ENCODE measurements at regions not wholly inside any gene's neighbourhood (a gene's known extent, or its start where the extent isn't known, plus 50 kb on each side); places are given as distances from the start of the nearest gene placed in this dataset.

DNA sequence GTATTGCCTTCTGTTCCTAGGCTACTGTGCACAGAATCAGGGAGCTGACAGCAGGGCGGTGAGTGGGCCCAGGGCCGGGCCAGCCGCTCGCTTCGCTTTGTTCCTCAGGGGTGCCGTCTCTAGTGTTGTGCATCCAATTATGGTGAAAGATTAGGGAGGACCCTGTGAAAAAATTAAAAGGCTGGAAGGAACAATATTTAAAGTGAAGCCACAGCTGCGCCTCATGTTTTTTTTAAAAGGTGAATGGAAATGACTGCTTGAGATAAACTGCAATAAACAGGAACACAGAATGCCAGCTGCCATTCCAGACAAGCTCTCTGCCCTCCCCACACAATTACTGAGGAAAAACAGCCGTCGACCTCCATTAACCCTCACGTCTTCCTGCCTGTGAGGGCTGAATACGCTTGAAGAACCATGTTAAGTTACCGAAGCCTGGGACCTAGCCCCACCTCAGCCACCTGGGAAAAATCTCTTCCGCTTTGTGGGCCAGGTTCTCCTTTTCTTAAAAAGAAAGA lies 132.0 kb upstream of the IL12A start:
- TF ChIP-seq, protein P1, sequence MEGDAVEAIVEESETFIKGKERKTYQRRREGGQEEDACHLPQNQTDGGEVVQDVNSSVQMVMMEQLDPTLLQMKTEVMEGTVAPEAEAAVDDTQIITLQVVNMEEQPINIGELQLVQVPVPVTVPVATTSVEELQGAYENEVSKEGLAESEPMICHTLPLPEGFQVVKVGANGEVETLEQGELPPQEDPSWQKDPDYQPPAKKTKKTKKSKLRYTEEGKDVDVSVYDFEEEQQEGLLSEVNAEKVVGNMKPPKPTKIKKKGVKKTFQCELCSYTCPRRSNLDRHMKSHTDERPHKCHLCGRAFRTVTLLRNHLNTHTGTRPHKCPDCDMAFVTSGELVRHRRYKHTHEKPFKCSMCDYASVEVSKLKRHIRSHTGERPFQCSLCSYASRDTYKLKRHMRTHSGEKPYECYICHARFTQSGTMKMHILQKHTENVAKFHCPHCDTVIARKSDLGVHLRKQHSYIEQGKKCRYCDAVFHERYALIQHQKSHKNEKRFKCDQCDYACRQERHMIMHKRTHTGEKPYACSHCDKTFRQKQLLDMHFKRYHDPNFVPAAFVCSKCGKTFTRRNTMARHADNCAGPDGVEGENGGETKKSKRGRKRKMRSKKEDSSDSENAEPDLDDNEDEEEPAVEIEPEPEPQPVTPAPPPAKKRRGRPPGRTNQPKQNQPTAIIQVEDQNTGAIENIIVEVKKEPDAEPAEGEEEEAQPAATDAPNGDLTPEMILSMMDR (IDR thresholded peaks at IDR 0.05; ENCODE audit: low read depth, low read length), result no peak
- no peak for TF ChIP-seq POLR2A (IDR thresholded peaks at IDR 0.05; ENCODE audit: extremely low read depth, insufficient read length)
- TF ChIP-seq, protein P2, sequence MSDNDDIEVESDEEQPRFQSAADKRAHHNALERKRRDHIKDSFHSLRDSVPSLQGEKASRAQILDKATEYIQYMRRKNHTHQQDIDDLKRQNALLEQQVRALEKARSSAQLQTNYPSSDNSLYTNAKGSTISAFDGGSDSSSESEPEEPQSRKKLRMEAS (IDR thresholded peaks at IDR 0.05; ENCODE audit: low read depth, low read length), result no peak

Measured in NB4 (cell line).